GM12878 (cell line): ENCODE measurements at regions not wholly inside any gene's neighbourhood (a gene's known extent, or its start where the extent isn't known, plus 50 kb on each side); places are given as distances from the start of the nearest gene placed in this dataset.

Experiments
- ATAC-seq: fragments of 200-7000 bp; cut with Tn5 transposase; 3 replicates; pipeline ENCODE4 v1.9.1; 2020; ENCODE audit warnings: mild to moderate bottlenecking, moderate library complexity
- BruUV-seq: library from RNA; stranded (reverse); fragments of 400-500 nt; replicated peaks from 2 replicates; lab custom pipeline; 2021; lab: Mats Ljungman, UMichigan
- CTCF ChIA-PET: fragments of 300-600 bp; sonication (Branson Sonifier 250); formaldehyde crosslinking; extraction: SDS; loops from one replicate; lab custom pipeline; 2021; ENCODE audit warnings: inconsistent platforms; lab: Yijun Ruan, JAX
- POLR2A ChIA-PET: fragments of 350-600 bp; formaldehyde crosslinking; extraction: SDS; loops from one replicate; lab custom pipeline; 2021; ENCODE audit warnings: inconsistent platforms; lab: Charles Lee
- RAD21 ChIA-PET: fragments of 300-600 bp; sonication (Branson Sonifier 250); formaldehyde crosslinking; loops from one replicate; lab custom pipeline; 2023; ENCODE audit warnings: antibody characterized with exemption; ENCODE audit not compliant: unreplicated experiment; lab: Charles Lee
- SMC1A ChIA-PET: fragments of 300-600 bp; sonication (Branson Sonifier 250); formaldehyde crosslinking; loops from one replicate; lab custom pipeline; 2023; ENCODE audit not compliant: unreplicated experiment, uncharacterized antibody; lab: Charles Lee
- DNase-seq: peaks from one replicate; pipeline ENCODE4 v3.0.0-alpha.2; 2011; ENCODE audit warnings: low read depth, low spot score
- FAIRE-seq: peaks from 3 replicates; lab custom pipeline; 2011; peaks lifted over from hg19 to GRCh38; lab: Jason Lieb, UNC
- H2AFZ ChIP-seq: 2 replicates; pipeline ENCODE4 v1.6.0; 2011; ENCODE audit warnings: low read depth, low read length, control low read depth; ENCODE audit not compliant: control insufficient read depth
- H3K27ac ChIP-seq: 2 replicates; pipeline ENCODE4 v1.5.1; 2011; ENCODE audit warnings: control low read depth; ENCODE audit not compliant: control insufficient read depth, insufficient read depth
- H3K27me3 ChIP-seq, 2 experiments: replicated peaks in 1 of 2; 2 replicates each; pipeline versions ENCODE4 v1.6.0 to v1.6.1; 2011; ENCODE audit warnings: low read length in 1 of 2; ENCODE audit not compliant: control insufficient read depth in 2 of 2, insufficient read depth in 2 of 2
- H3K36me3 ChIP-seq, 2 experiments: 2 replicates each; pipeline ENCODE4 v1.5.1; 2011; ENCODE audit warnings: low read length in 1 of 2; ENCODE audit not compliant: control insufficient read depth in 2 of 2, insufficient read depth in 2 of 2
- H3K4me1 ChIP-seq: 2 replicates; pipeline ENCODE4 v1.6.1; 2011; ENCODE audit warnings: mild to moderate bottlenecking, low read length, moderate library complexity, mixed read lengths; ENCODE audit not compliant: control insufficient read depth, insufficient read depth
- H3K4me2 ChIP-seq: 2 replicates; pipeline ENCODE4 v1.6.0; 2011; ENCODE audit warnings: control low read depth; ENCODE audit not compliant: control insufficient read depth, insufficient read depth
- H3K4me3 ChIP-seq: fragments of 200-600 bp; sonication (generic); 2 replicates; pipeline ENCODE4 v1.5.1; 2016
- H3K79me2 ChIP-seq: 2 replicates; pipeline ENCODE4 v1.6.0; 2011; ENCODE audit warnings: low read length; ENCODE audit not compliant: control insufficient read depth, insufficient read depth
- H3K9ac ChIP-seq: 2 replicates; pipeline ENCODE4 v1.8.0; 2011; ENCODE audit warnings: low read length, control low read depth, mixed read lengths; ENCODE audit not compliant: control insufficient read depth, insufficient read depth
- H3K9me3 ChIP-seq: replicated peaks from 3 replicates; pipeline ENCODE4 v1.5.1; 2011; ENCODE audit warnings: mild to moderate bottlenecking, low read length; ENCODE audit not compliant: control insufficient read depth, insufficient read depth
- H4K20me1 ChIP-seq: 2 replicates; pipeline ENCODE4 v1.6.0; 2011; ENCODE audit not compliant: control insufficient read depth, insufficient read depth
- IRF4 ChIP-seq: IDR thresholded peaks from 2 replicates; pipeline ENCODE4 v1.6.1; 2011; ENCODE audit warnings: low read depth, low read length
- KLF5 ChIP-seq: fragments of 450-650 bp; IDR thresholded peaks from 2 replicates; pipeline ENCODE4 v1.6.1; 2014; ENCODE audit warnings: mild to moderate bottlenecking; ENCODE audit not compliant: partially characterized antibody
- MEF2B ChIP-seq: fragments of 450-650 bp; IDR thresholded peaks from 2 replicates; pipeline ENCODE4 v1.6.1; 2018; ENCODE audit warnings: mild to moderate bottlenecking, moderate library complexity; ENCODE audit not compliant: partially characterized antibody, poor library complexity, severe bottlenecking
- MXI1 ChIP-seq: fragments of 150-350 bp; IDR thresholded peaks from 2 replicates; pipeline ENCODE4 v1.6.1; 2011; ENCODE audit warnings: low read depth, mild to moderate bottlenecking, inconsistent platforms, low read length, improper control_type of control experiment
- MYC ChIP-seq: IDR thresholded peaks from 2 replicates; pipeline ENCODE4 v1.6.1; 2011; ENCODE audit warnings: mild to moderate bottlenecking, low read length, moderate library complexity, inconsistent platforms; ENCODE audit not compliant: insufficient read depth, insufficient replicate concordance, insufficient read length, severe bottlenecking
- NFYB ChIP-seq: IDR thresholded peaks from 2 replicates; pipeline ENCODE4 v1.6.1; 2011; ENCODE audit warnings: low read depth, mild to moderate bottlenecking, low read length, improper control_type of control experiment, moderate library complexity; ENCODE audit not compliant: insufficient read depth
- NR2C1 ChIP-seq: fragments of 450-650 bp; IDR thresholded peaks from 2 replicates; pipeline ENCODE4 v1.6.1; 2017; ENCODE audit warnings: antibody characterized with exemption, mild to moderate bottlenecking, moderate library complexity
- PAX5 ChIP-seq: IDR thresholded peaks from 2 replicates; pipeline ENCODE4 v1.6.1; 2011; ENCODE audit warnings: low read depth, low read length, borderline replicate concordance
- SMAD1 ChIP-seq: fragments of 450-650 bp; IDR thresholded peaks from 2 replicates; pipeline ENCODE4 v1.6.1; 2018; ENCODE audit warnings: mild to moderate bottlenecking, low read depth; ENCODE audit not compliant: partially characterized antibody
- SREBF1 ChIP-seq: IDR thresholded peaks from 2 replicates; pipeline ENCODE4 v1.6.1; 2012; ENCODE audit warnings: mild to moderate bottlenecking, low read length
- SREBF2 ChIP-seq: IDR thresholded peaks from 2 replicates; pipeline ENCODE4 v1.6.1; 2012; ENCODE audit warnings: mild to moderate bottlenecking, low read length
- SRF ChIP-seq, 2 experiments: IDR thresholded peaks; 2 replicates each; pipeline ENCODE4 v1.6.1; 2011; ENCODE audit warnings: low read depth in 2 of 2, low read length in 2 of 2, mild to moderate bottlenecking in 1 of 2, moderate library complexity in 1 of 2
- STAT3 ChIP-seq: IDR thresholded peaks from 2 replicates; pipeline ENCODE4 v1.6.1; 2011; ENCODE audit warnings: low read depth, low read length, improper control_type of control experiment
- TARDBP ChIP-seq: IDR thresholded peaks from 2 replicates; pipeline ENCODE4 v1.6.1; 2016; ENCODE audit warnings: borderline replicate concordance
- TBL1XR1 ChIP-seq: IDR thresholded peaks from 2 replicates; pipeline ENCODE4 v1.6.1; 2012; ENCODE audit warnings: low read depth, low read length, improper control_type of control experiment
- USF2 ChIP-seq: IDR thresholded peaks from 2 replicates; pipeline ENCODE4 v1.6.1; 2011; ENCODE audit warnings: low read depth, low read length, improper control_type of control experiment, borderline replicate concordance
- ZSCAN29 ChIP-seq: fragments of 450-650 bp; IDR thresholded peaks from 2 replicates; pipeline ENCODE4 v1.6.1; 2017; ENCODE audit warnings: mild to moderate bottlenecking, moderate library complexity
- WGBS: methylation state at CpG from one replicate; pipeline ENCODE4 v1.1.6; 2016; ENCODE audit warnings: low lambda C conversion rate; ENCODE audit not compliant: insufficient replicate concordance, insufficient coverage; ENCODE audit errors: missing lambda C conversion rate; 5-methylcytosine and 5-hydroxymethylcytosine counted together
- in situ Hi-C: fragments of 300-500 bp; cut with MboI; formaldehyde crosslinking; loops from 9 replicates; pipeline ENCODE4 v1.14.3; 2018; ENCODE audit warnings: mixed read lengths
- intact Hi-C: fragments of 100-400 bp; cut with micrococcal nuclease; formaldehyde crosslinking; loops from one replicate; pipeline ENCODE4 v1.14.2; 2022; ENCODE audit not compliant: unreplicated experiment

GRCh38 chr15:25238126-25238525, 200.7 kb downstream of the UBE3A start:
- ATAC-seq (no peak), FAIRE-seq (no peak), DNase-seq (no peak)
- in situ Hi-C loops (no loop called here), intact Hi-C loops (no loop called here)
- TF ChIP-seq NR2C1 (no peak), MXI1 (no peak), USF2 (no peak), KLF5 (no peak), SREBF1 (no peak), SMAD1 (no peak)
- no peak overlapping the region for H3K27ac ChIP-seq
- CTCF ChIA-PET = no interaction called here
- no peak overlapping the region for H3K4me3 ChIP-seq
- H3K27me3 ChIP-seq = no peaks in the 10 kb centered on the region
- no peak overlapping the region for H2AFZ ChIP-seq
- BruUV-seq = no TSS peak
- H3K36me3 ChIP-seq = no peaks in the 10 kb centered on the region
- H3K9me3 ChIP-seq = no peaks in the 10 kb centered on the region; the same call in 2 of the 3 replicates
- no peaks in the 10 kb centered on the region for H3K4me1 ChIP-seq
- RAD21 ChIA-PET = no interaction called here
- SMC1A ChIA-PET = no interaction called here
- no peaks in the 10 kb centered on the region for H4K20me1 ChIP-seq
- POLR2A ChIA-PET = no interaction called here
- H3K9ac ChIP-seq = no peak overlapping the region
- whole genome bisulfite sequencing = 76% methylated on average over 11 of the region's 11 CpGs
- H3K79me2 ChIP-seq = no peaks in the 10 kb centered on the region
- no peak overlapping the region for H3K4me2 ChIP-seq

GRCh38 chr15:25238716-25239470, 199.9 kb downstream of the UBE3A start:
- Histone ChIP-seq H3K79me2 (no peaks in the 10 kb centered on the region), H3K36me3 (no peaks in the 10 kb centered on the region), H3K27me3 (no peaks in the 10 kb centered on the region), H3K4me1 (no peaks in the 10 kb centered on the region), H3K4me3 (no peak overlapping the region), H2AFZ (no peak overlapping the region), H4K20me1 (no peaks in the 10 kb centered on the region), H3K27ac (no peak overlapping the region), H3K4me2 (no peak overlapping the region), H3K9me3 (no peaks in the 10 kb centered on the region; the same call in 2 of the 3 replicates), H3K9ac (no peak overlapping the region)
- 36% methylated on average over 8 of the region's 8 CpGs for WGBS
- ChIA-PET POLR2A (no interaction called here), RAD21 (no interaction called here), SMC1A (no interaction called here), CTCF (no interaction called here)
- ATAC-seq (no peak), DNase-seq (no peak), FAIRE-seq (no peak)
- in situ Hi-C loops (no loop called here), intact Hi-C loops (no loop called here)
- no TSS peak for BruUV-seq
- TF ChIP-seq SREBF2 = no peak
- no peak for TF ChIP-seq IRF4
- no peak for TF ChIP-seq STAT3
- TF ChIP-seq TBL1XR1 = no peak
- TF ChIP-seq ZSCAN29 = no peak
- TF ChIP-seq MEF2B = no peak
- no peak for TF ChIP-seq MYC
- no peak for TF ChIP-seq PAX5
- no peak for TF ChIP-seq SRF (IDR thresholded peaks at IDR 0.05; ENCODE audit: low read depth in 2 of 2, low read length in 2 of 2)
- TF ChIP-seq TARDBP = no peak
- TF ChIP-seq NFYB = no peak
